ENCODE measurements at regions not wholly inside any gene's neighbourhood (a gene's known extent, or its start where the extent isn't known, plus 50 kb on each side); places are given as distances from the start of the nearest gene placed in this dataset.

GRCh38 chr14:62599616-62600385, 445.5 kb downstream of the KCNH5 start:
- no peak for DNase-seq (ENCODE audit: low spot score in 2 of 2, unreplicated experiment in 2 of 2)
- H3K27ac Mint-ChIP-seq: no peak overlapping the region
- H3K4me3 Mint-ChIP-seq: no peak overlapping the region

GRCh38 chr14:62602712-62603111, 442.5 kb downstream of the KCNH5 start:
- no peak for TF ChIP-seq CTCF (IDR thresholded peaks at IDR 0.05; ENCODE audit: unreplicated experiment)
- no peaks in the 10 kb centered on the region for H3K27me3 Mint-ChIP-seq (ENCODE audit: low read depth)
- H3K9me3 Mint-ChIP-seq: peaks cover 31% of the 10 kb centered on the region
- H3K4me1 Mint-ChIP-seq: peaks cover 3% of the 10 kb centered on the region
- no peak overlapping the region for H3K27ac Mint-ChIP-seq
- no peak overlapping the region for H3K4me3 Mint-ChIP-seq
- no peaks in the 10 kb centered on the region for H3K36me3 Mint-ChIP-seq
- DNase-seq (ENCODE audit: low spot score in 2 of 2, unreplicated experiment in 2 of 2): no peak

More at GRCh38 chr14:62599616-62600385, 445.5 kb downstream of the KCNH5 start:
- Mint-ChIP-seq H3K36me3 (peaks cover 4% of the 10 kb centered on the region), H3K27me3 (ENCODE audit: low read depth) (no peaks in the 10 kb centered on the region), H3K9me3 (peaks cover 40% of the 10 kb centered on the region), H3K4me1 (no peaks in the 10 kb centered on the region)
- no peak for TF ChIP-seq CTCF (IDR thresholded peaks at IDR 0.05; ENCODE audit: unreplicated experiment)

GRCh38 chr14:62604524-62604923, 440.7 kb downstream of the KCNH5 start:
- no peaks in the 10 kb centered on the region for H3K36me3 Mint-ChIP-seq
- no peak for DNase-seq (ENCODE audit: low spot score in 2 of 2, unreplicated experiment in 2 of 2)
- no peaks in the 10 kb centered on the region for H3K27me3 Mint-ChIP-seq (ENCODE audit: low read depth)
- H3K9me3 Mint-ChIP-seq: peaks cover 15% of the 10 kb centered on the region
- no peak overlapping the region for H3K27ac Mint-ChIP-seq
- no peak overlapping the region for H3K4me3 Mint-ChIP-seq
- H3K4me1 Mint-ChIP-seq: peaks cover 3% of the 10 kb centered on the region
- no peak for TF ChIP-seq CTCF (IDR thresholded peaks at IDR 0.05; ENCODE audit: unreplicated experiment)

GRCh38 chr14:62614122-62614521, 431.1 kb downstream of the KCNH5 start:
- H3K4me1 Mint-ChIP-seq: peaks cover 12% of the 10 kb centered on the region
- peak overlapping the region; percentile 69 for H3K27ac Mint-ChIP-seq
- no peaks in the 10 kb centered on the region for H3K27me3 Mint-ChIP-seq (ENCODE audit: low read depth)
- no peak overlapping the region for H3K4me3 Mint-ChIP-seq
- DNase-seq (ENCODE audit: low spot score in 2 of 2, unreplicated experiment in 2 of 2): no peak
- H3K36me3 Mint-ChIP-seq: no peaks in the 10 kb centered on the region
- no peak for TF ChIP-seq CTCF (IDR thresholded peaks at IDR 0.05; ENCODE audit: unreplicated experiment)
- peaks cover 5% of the 10 kb centered on the region for H3K9me3 Mint-ChIP-seq

GRCh38 chr14:62616668-62617067, 428.6 kb downstream of the KCNH5 start:
- no peaks in the 10 kb centered on the region for H3K36me3 Mint-ChIP-seq
- H3K27ac Mint-ChIP-seq: no peak overlapping the region
- peaks cover 5% of the 10 kb centered on the region for H3K9me3 Mint-ChIP-seq
- no peaks in the 10 kb centered on the region for H3K27me3 Mint-ChIP-seq (ENCODE audit: low read depth)
- no peak overlapping the region for H3K4me3 Mint-ChIP-seq
- DNase-seq (ENCODE audit: low spot score in 2 of 2, unreplicated experiment in 2 of 2): no peak
- H3K4me1 Mint-ChIP-seq: peaks cover 12% of the 10 kb centered on the region
- no peak for TF ChIP-seq CTCF (IDR thresholded peaks at IDR 0.05; ENCODE audit: unreplicated experiment)
